Fibroblast of lung (primary cell): ENCODE measurements at regions not wholly inside any gene's neighbourhood (a gene's known extent, or its start where the extent isn't known, plus 50 kb on each side); places are given as distances from the start of the nearest gene placed in this dataset.
"Not testable (repeated sequence)": the region's sequence is repeated elsewhere in the genome, so short reads cannot be mapped to it uniquely, and the experiment has no call there.

Experiments
- EZH2 ChIP-seq: IDR thresholded peaks from 2 replicates; pipeline ENCODE4 v1.5.1; 2012; ENCODE audit warnings: low read length, control low read depth, mild to moderate bottlenecking; ENCODE audit errors: missing control alignments
- TF ChIP-seq, protein P1 (sequence below), 2 donors: IDR thresholded peaks in 1 of 2; conservative IDR thresholded peaks in 1 of 2; 1 replicate in 1 of 2; 2 replicates in 1 of 2; pipeline ENCODE4 v1.5.1; 2011 to 2012; ENCODE audit warnings: low read length in 2 of 2, control low read depth in 1 of 2, inconsistent platforms in 1 of 2, low read depth in 1 of 2, mild to moderate bottlenecking in 1 of 2

- TF ChIP-seq, protein P1, sequence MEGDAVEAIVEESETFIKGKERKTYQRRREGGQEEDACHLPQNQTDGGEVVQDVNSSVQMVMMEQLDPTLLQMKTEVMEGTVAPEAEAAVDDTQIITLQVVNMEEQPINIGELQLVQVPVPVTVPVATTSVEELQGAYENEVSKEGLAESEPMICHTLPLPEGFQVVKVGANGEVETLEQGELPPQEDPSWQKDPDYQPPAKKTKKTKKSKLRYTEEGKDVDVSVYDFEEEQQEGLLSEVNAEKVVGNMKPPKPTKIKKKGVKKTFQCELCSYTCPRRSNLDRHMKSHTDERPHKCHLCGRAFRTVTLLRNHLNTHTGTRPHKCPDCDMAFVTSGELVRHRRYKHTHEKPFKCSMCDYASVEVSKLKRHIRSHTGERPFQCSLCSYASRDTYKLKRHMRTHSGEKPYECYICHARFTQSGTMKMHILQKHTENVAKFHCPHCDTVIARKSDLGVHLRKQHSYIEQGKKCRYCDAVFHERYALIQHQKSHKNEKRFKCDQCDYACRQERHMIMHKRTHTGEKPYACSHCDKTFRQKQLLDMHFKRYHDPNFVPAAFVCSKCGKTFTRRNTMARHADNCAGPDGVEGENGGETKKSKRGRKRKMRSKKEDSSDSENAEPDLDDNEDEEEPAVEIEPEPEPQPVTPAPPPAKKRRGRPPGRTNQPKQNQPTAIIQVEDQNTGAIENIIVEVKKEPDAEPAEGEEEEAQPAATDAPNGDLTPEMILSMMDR (conservative IDR thresholded peaks at IDR 0.05 in 1 of 2, IDR thresholded peaks at IDR 0.05 in 1 of 2; ENCODE audit: low read depth in 1 of 2, low read length in 2 of 2) = not testable (repeated sequence)
- TF ChIP-seq EZH2 = not testable (repeated sequence)
Observed at GRCh38 chr10:56093645-56094044, 267.4 kb downstream of the ZWINT start.
